Aorta (tissue), 5 donors: ENCODE measurements at regions not wholly inside any gene's neighbourhood (a gene's known extent, or its start where the extent isn't known, plus 50 kb on each side); places are given as distances from the start of the nearest gene placed in this dataset.
"Not testable (repeated sequence)": the region's sequence is repeated elsewhere in the genome, so short reads cannot be mapped to it uniquely, and the experiment has no call there.

ENCODE experiments used
- ATAC-seq: fragments of 200-7000 bp; cut with Tn5 transposase; one replicate; pipeline ENCODE4 v1.9.1; 2022; ENCODE audit warnings: moderate library complexity; ENCODE audit not compliant: low FRiP score
- DNase-seq, 2 donors: peaks; one replicate each; pipeline ENCODE4 v3.0.0-alpha.2; 2020
- H3K27ac ChIP-seq, 2 donors: one replicate each; pipeline ENCODE4 v1.5.1; 2013; ENCODE audit warnings: low read length in 2 of 2, mild to moderate bottlenecking in 2 of 2, moderate library complexity in 2 of 2, control low read depth in 1 of 2, inconsistent platforms in 1 of 2, low read depth in 1 of 2
- H3K27me3 ChIP-seq, 2 donors: one replicate each; pipeline ENCODE4 v1.6.1; 2013; ENCODE audit warnings: control low read depth in 1 of 2, low read length in 1 of 2, mild to moderate bottlenecking in 1 of 2, moderate library complexity in 1 of 2; ENCODE audit not compliant: insufficient read depth in 2 of 2, control insufficient read depth in 1 of 2
- H3K36me3 ChIP-seq, 2 donors: one replicate each; pipeline ENCODE4 v1.6.1; 2013; ENCODE audit warnings: control low read depth in 1 of 2, low read length in 1 of 2, mild to moderate bottlenecking in 1 of 2; ENCODE audit not compliant: insufficient read depth in 2 of 2, control insufficient read depth in 1 of 2
- H3K4me1 ChIP-seq, 2 donors: one replicate each; pipeline ENCODE4 v1.6.1; 2013; ENCODE audit warnings: low read length in 2 of 2, control low read depth in 1 of 2, mild to moderate bottlenecking in 1 of 2, moderate library complexity in 1 of 2; ENCODE audit not compliant: insufficient read depth in 2 of 2, control insufficient read depth in 1 of 2
- H3K4me3 ChIP-seq, 2 donors: one replicate each; pipeline ENCODE4 v1.5.1; 2013; ENCODE audit warnings: low read length in 2 of 2, control low read depth in 1 of 2, mild to moderate bottlenecking in 1 of 2
- H3K9me3 ChIP-seq: one replicate; pipeline ENCODE4 v1.6.1; 2013; ENCODE audit warnings: mild to moderate bottlenecking, low read length; ENCODE audit not compliant: control insufficient read depth
- WGBS, 2 donors: extraction: QIAGEN DNeasy Blood & Tissue Kit; methylation state at CpG; one replicate each; pipeline ENCODE4 v1.1.7; 2013; 5-methylcytosine and 5-hydroxymethylcytosine counted together
- intact Hi-C, 2 donors: fragments of 100-400 bp; cut with DNase I; formaldehyde crosslinking; loops; one replicate each; pipeline versions ENCODE4 v1.14.2 to v1.15.0; 2022
- donor health status: healthy with polysubstance abuse.
- donor health status: Bipolar disorder and iron deficiency.
- donor health status: DM: no; HTN: no; CAD: no.
- donor health status: DM: no; HTN: no; CAD: no.
- donor health status: DM: yes; HTN: yes; CAD: no.

DNA sequence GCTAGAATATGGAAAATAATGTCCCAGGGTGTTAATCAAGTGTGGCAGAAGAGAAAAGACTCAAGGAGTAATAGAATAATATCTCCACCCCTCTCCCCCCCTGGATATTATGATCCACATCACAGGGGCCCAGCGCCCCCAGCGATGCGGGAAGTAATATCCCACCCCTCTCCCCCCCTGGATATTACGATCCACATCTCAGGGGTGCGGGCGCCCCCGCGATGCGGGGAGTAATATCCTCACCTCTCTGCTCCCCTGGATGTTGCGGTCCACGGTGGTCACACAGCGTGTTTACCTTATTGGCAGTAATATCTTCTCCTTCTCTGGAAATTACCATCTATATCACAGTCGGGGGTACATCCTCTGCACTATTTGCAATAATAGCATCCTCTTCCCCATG, 97.1 kb upstream of the OSBPL11 start:
- 90 to 91% methylated on average over 13 of the region's 13 CpGs for WGBS, 2 donors
- no peaks in the 10 kb centered on the region for H3K36me3 ChIP-seq
- no peaks in the 10 kb centered on the region for H3K4me1 ChIP-seq
- H3K27me3 ChIP-seq = no peaks in the 10 kb centered on the region
- no peak for DNase-seq
- H3K27ac ChIP-seq = no peak overlapping the region
- H3K4me3 ChIP-seq = no peak overlapping the region
- H3K9me3 ChIP-seq = no peaks in the 10 kb centered on the region
- ATAC-seq = no peak
- intact Hi-C loops = no loop called here

DNA sequence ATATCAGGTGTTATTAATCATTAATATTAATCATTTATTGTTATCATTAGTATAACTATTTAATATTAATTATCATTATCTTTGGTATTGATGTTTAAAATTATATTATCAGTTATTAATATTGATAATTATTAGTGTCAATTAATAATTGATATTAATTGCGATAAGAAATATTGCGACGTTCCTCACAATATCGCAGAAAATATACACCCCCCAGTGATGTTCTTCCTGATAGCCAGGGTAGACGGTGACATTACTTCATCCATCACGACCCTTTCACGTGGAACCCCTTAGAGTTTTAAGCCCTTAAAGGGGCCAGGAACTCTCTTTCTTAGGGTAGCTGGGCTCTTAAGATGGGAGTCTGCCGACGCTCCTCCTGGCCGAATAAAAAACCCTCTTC, 98.6 kb upstream of the OSBPL11 start:
- intact Hi-C loops = no loop called here
- no peaks in the 10 kb centered on the region for H3K9me3 ChIP-seq
- WGBS, 2 donors = 94 to 95% methylated on average over 10 of the region's 10 CpGs
- no peaks in the 10 kb centered on the region for H3K36me3 ChIP-seq
- no peaks in the 10 kb centered on the region for H3K4me1 ChIP-seq
- DNase-seq (no peak), ATAC-seq (no peak)
- H3K27me3 ChIP-seq = no peaks in the 10 kb centered on the region
- no peak overlapping the region for H3K27ac ChIP-seq
- H3K4me3 ChIP-seq = no peak overlapping the region

GRCh38 chr3:125694761-125695294, 99.5 kb upstream of the OSBPL11 start:
- 54 to 69% methylated on average over 14 of the region's 14 CpGs for WGBS, 2 donors
- DNase-seq = no peak

DNA sequence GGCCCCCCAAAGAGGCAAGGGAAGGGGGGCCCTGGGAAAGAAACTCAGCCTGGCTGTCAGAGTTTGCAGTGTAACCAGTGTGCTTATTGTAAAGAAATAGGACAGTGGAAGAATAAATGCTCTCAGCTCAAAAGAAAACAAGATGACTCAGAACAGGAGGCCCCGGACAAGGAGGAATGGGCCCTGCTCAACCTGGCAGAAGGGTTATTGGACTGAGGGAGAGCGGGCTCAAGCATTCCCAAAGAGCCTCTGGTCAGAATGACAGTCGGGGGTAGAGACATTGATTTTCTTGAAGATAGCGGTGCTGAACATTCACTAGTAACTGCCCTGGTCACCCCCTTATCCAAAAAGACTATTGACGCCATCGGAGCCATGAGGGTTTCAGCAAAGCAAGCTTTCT, 100.4 kb upstream of the OSBPL11 start:
- intact Hi-C loops = no loop called here
- no peak for ATAC-seq
- Histone ChIP-seq H3K36me3 (no peaks in the 10 kb centered on the region), H3K4me3 (no peak overlapping the region), H3K9me3 (no peaks in the 10 kb centered on the region), H3K27me3 (no peaks in the 10 kb centered on the region), H3K4me1 (no peaks in the 10 kb centered on the region), H3K27ac (no peak overlapping the region)
- WGBS, 2 donors = 83 to 90% methylated on average over 6 of the region's 6 CpGs
- DNase-seq = no peak

More at GRCh38 chr3:125694761-125695294, 99.5 kb upstream of the OSBPL11 start:
- no peak overlapping the region for H3K27ac ChIP-seq
- H3K4me3 ChIP-seq = no peak overlapping the region
- H3K4me1 ChIP-seq = no peaks in the 10 kb centered on the region
- intact Hi-C loops = no loop called here
- H3K9me3 ChIP-seq = no peaks in the 10 kb centered on the region
- no peak for ATAC-seq
- H3K27me3 ChIP-seq = no peaks in the 10 kb centered on the region
- H3K36me3 ChIP-seq = no peaks in the 10 kb centered on the region

DNA sequence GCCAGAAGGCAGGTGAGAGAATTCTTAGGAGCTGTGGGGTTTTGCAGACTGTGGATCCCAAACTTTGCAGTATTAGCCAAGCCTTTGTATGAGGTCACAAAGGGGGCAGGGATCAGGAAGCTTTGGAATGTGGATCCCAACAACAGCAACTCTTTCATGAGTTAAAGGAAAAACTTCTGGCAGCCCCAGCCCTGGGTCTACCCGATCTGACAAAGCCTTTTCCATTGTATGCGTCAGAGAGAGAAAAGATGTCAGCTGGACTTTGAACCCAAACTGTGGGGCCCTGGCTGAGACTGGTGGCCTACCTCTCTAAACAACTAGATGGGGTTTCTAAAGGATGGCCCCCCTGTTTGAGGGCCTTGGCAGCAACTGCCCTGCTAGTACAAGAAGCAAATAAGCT, 101.8 kb upstream of the OSBPL11 start:
- WGBS, 2 donors = 68 to 71% methylated on average over 2 of the region's 2 CpGs

DNA sequence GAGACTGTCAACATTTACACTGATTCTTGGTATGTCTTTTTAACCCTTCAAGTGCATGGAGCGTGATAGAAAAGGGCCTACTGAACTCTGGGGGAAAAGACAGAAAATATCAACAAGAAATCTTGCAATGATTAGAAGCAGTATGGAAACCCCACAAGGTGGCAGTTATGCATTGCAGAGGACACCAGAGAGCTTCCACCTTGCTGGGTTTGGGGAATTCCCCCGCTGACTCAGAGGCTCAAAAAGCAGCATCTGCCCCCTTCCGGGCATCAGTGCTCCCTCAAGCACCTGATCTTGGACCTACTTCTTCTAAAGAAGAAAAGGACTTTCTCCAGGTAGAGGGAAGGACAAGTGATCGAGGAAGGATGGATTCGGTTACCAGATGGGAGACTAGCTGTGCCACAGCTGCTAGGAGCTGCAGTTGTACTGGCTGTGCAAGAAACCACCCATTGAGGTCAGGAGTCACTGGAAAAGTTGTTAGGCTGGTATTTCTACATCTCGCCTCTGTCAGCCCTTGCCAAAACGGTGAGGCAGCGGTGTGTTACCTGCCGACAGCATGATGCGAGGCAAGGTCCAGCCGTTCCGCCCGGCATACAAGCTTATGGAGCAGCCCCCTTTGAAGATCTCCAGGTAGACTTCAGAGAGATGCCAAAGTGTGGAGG, 102.8 kb upstream of the OSBPL11 start:
- H3K27me3 ChIP-seq, H3K4me1 ChIP-seq, H3K27ac ChIP-seq, H3K36me3 ChIP-seq, H3K4me3 ChIP-seq, intact Hi-C loops, DNase-seq, ATAC-seq, H3K9me3 ChIP-seq: not testable (repeated sequence)
- 87 to 89% methylated on average over 12 to 13 of the region's 13 CpGs for WGBS, 2 donors

More for the DNA sequence above, 101.8 kb upstream of the OSBPL11 start:
- H3K9me3 ChIP-seq, ATAC-seq, H3K27ac ChIP-seq, H3K4me1 ChIP-seq, intact Hi-C loops, H3K27me3 ChIP-seq, H3K4me3 ChIP-seq, H3K36me3 ChIP-seq, DNase-seq: not testable (repeated sequence)

GRCh38 chr3:125715651-125716050, 120.4 kb upstream of the OSBPL11 start:
- H3K36me3 ChIP-seq = no peaks in the 10 kb centered on the region
- no peak overlapping the region for H3K4me3 ChIP-seq
- DNase-seq = no peak
- no peaks in the 10 kb centered on the region for H3K9me3 ChIP-seq
- WGBS, 2 donors = 93% methylated on average over 24 of the region's 24 CpGs
- no peaks in the 10 kb centered on the region for H3K4me1 ChIP-seq
- ATAC-seq = no peak
- no peaks in the 10 kb centered on the region for H3K27me3 ChIP-seq
- H3K27ac ChIP-seq = no peak overlapping the region
- intact Hi-C loops = no loop called here

DNA sequence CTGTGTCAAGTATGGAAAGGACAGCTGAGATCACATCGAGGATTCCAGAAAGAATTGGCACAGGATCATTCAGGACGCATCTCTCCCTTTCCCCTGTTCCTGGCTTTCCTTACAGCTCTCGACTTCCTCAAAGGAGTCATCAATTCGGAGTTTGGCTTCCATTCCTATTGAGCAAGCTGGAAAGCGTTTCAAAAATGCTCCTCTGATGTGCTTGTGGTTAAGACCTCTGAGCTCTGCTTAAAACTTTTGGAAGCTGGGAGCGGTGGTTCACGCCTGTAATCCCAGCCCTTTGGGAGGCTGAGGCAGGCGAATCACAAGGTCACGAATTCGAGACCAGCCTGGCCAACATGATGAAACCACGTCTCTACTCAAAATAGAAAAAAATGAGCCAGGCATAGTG, 136.9 kb upstream of the OSBPL11 start:
- H3K36me3 ChIP-seq, H3K4me1 ChIP-seq, H3K27me3 ChIP-seq, DNase-seq, intact Hi-C loops, H3K4me3 ChIP-seq, H3K27ac ChIP-seq, H3K9me3 ChIP-seq, ATAC-seq: not testable (repeated sequence)
- 75 to 76% methylated on average over 11 of the region's 11 CpGs for WGBS, 2 donors

GRCh38 chr3:125741991-125742718, 146.9 kb upstream of the OSBPL11 start:
- DNase-seq, H3K36me3 ChIP-seq, H3K4me3 ChIP-seq, H3K9me3 ChIP-seq, H3K4me1 ChIP-seq, H3K27ac ChIP-seq, intact Hi-C loops, ATAC-seq, H3K27me3 ChIP-seq: not testable (repeated sequence)
- WGBS, 2 donors = 80 to 85% methylated on average over 11 of the region's 11 CpGs
